ENCODE measurements at regions not wholly inside any gene's neighbourhood (a gene's known extent, or its start where the extent isn't known, plus 50 kb on each side); places are given as distances from the start of the nearest gene placed in this dataset.

DNA sequence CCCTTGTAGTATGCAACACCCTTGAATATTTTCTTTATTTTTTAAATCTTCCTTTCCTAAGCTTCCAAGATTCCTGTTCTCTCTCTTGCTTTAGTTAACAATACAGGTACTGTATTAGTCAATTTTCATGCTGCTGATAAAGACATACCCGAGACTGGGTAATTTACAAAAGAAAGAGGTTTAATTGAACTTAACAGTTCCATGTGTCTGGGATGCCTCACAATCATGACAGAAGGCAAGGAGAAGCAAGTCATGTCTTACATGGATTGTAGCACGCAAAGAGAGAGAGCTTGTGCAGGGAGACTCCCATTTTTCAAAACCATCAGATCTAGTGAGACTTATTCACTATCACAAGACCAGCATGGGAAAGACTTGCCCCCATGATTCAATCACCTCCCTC lies 1024.3 kb downstream of the PCDH9 start (continued):
- TF ChIP-seq, protein P1, sequence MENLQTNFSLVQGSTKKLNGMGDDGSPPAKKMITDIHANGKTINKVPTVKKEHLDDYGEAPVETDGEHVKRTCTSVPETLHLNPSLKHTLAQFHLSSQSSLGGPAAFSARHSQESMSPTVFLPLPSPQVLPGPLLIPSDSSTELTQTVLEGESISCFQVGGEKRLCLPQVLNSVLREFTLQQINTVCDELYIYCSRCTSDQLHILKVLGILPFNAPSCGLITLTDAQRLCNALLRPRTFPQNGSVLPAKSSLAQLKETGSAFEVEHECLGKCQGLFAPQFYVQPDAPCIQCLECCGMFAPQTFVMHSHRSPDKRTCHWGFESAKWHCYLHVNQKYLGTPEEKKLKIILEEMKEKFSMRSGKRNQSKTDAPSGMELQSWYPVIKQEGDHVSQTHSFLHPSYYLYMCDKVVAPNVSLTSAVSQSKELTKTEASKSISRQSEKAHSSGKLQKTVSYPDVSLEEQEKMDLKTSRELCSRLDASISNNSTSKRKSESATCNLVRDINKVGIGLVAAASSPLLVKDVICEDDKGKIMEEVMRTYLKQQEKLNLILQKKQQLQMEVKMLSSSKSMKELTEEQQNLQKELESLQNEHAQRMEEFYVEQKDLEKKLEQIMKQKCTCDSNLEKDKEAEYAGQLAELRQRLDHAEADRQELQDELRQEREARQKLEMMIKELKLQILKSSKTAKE (IDR thresholded peaks at IDR 0.05; ENCODE audit: low read depth, poor library complexity, severe bottlenecking): no peak
- TF ChIP-seq HDGF (IDR thresholded peaks at IDR 0.05) (no peak), ZNF384 (IDR thresholded peaks at IDR 0.05; ENCODE audit: borderline replicate concordance, low read depth, low read length) (no peak), BHLHE40 (IDR thresholded peaks at IDR 0.05; ENCODE audit: borderline replicate concordance in 1 of 2, low read depth in 2 of 2, low read length in 1 of 2) (no peak)

DNA sequence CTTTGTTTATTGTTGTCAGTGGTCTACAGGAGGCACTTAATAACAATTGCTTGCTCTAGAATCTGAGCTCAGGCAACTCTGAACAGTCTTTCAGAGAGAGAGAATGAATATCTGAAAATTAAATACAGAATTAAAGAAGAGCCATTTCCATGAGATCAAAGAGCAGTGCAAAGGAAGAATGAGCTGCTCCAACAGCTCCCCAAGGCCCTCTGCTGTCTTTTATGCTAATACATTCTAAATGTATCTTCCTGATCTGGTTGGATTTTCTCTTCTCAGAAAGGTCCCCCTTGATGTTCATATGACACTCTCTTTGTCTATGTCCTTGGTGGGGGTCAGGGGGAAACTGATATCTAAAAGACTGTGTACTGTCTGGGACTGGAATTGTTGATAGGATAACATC lies 1029.6 kb downstream of the PCDH9 start:
- ChIA-PET CTCF (interaction anchor here (0.6 kb wide), 1 partner anchor 699 kb away, joined by 3 read pairs; no protein-coding TSS in a partner anchor), POLR2A (no interaction called here), SMC1A (ENCODE audit: uncharacterized antibody, unreplicated experiment) (interaction anchor here (0.9 kb wide), 1 partner anchor 544 kb away, joined by 3 read pairs; no protein-coding TSS in a partner anchor), RAD21 (ENCODE audit: unreplicated experiment) (no interaction called here)
- Histone ChIP-seq H2AFZ (ENCODE audit: control insufficient read depth, low read depth, low read length) (no peak overlapping the region), H3K36me3 (ENCODE audit: control insufficient read depth in 2 of 2, insufficient read depth in 2 of 2, low read length in 1 of 2) (no peaks in the 10 kb centered on the region), H3K27ac (ENCODE audit: control insufficient read depth, insufficient read depth) (no peak overlapping the region), H3K9me3 (replicated peaks; ENCODE audit: control insufficient read depth, insufficient read depth, low read length) (no peaks in the 10 kb centered on the region), H3K4me3 (no peak overlapping the region), H3K9ac (ENCODE audit: control insufficient read depth, insufficient read depth, low read length) (no peak overlapping the region), H3K79me2 (ENCODE audit: control insufficient read depth, insufficient read depth, low read length) (no peaks in the 10 kb centered on the region), H3K27me3 (replicated peaks in 1 of 2; ENCODE audit: control insufficient read depth in 2 of 2, insufficient read depth in 2 of 2, low read length in 1 of 2) (no peaks in the 10 kb centered on the region), H4K20me1 (ENCODE audit: control insufficient read depth, insufficient read depth) (no peaks in the 10 kb centered on the region), H3K4me1 (ENCODE audit: control insufficient read depth, insufficient read depth, low read length) (no peaks in the 10 kb centered on the region), H3K4me2 (ENCODE audit: control insufficient read depth, insufficient read depth) (no peak overlapping the region)
- in situ Hi-C loops (cut with MboI) (no loop called here), intact Hi-C loops (cut with micrococcal nuclease; ENCODE audit: unreplicated experiment) (no loop called here)
- DNase-seq (ENCODE audit: low read depth, low spot score): no peak
- ATAC-seq: no peak
- no TSS peak for BruUV-seq (replicated peaks)
- TF ChIP-seq MEF2A (IDR thresholded peaks at IDR 0.05; ENCODE audit: insufficient read depth, low read depth, low read length) (no peak), SMAD1 (IDR thresholded peaks at IDR 0.05; ENCODE audit: low read depth, partially characterized antibody) (no peak), SMARCA5 (IDR thresholded peaks at IDR 0.05) (no peak), HDAC2 (IDR thresholded peaks at IDR 0.05) (no peak), SUPT20H (IDR thresholded peaks at IDR 0.05; ENCODE audit: borderline replicate concordance, control insufficient read depth, low read depth, low read length) (no peak), SREBF1 (IDR thresholded peaks at IDR 0.05; ENCODE audit: low read length) (no peak), CHD4 (IDR thresholded peaks at IDR 0.05) (no peak), RELA (IDR thresholded peaks at IDR 0.05; ENCODE audit: borderline replicate concordance, partially characterized antibody) (no peak), YY1 (IDR thresholded peaks at IDR 0.05; ENCODE audit: low read depth, low read length) (no peak), MTA2 (IDR thresholded peaks at IDR 0.05; ENCODE audit: low read depth) (no peak), HCFC1 (IDR thresholded peaks at IDR 0.05; ENCODE audit: low read length) (no peak), POLR2A (IDR thresholded peaks at IDR 0.05; ENCODE audit: low read depth, low read length) (no peak)
- TF ChIP-seq, protein P2, sequence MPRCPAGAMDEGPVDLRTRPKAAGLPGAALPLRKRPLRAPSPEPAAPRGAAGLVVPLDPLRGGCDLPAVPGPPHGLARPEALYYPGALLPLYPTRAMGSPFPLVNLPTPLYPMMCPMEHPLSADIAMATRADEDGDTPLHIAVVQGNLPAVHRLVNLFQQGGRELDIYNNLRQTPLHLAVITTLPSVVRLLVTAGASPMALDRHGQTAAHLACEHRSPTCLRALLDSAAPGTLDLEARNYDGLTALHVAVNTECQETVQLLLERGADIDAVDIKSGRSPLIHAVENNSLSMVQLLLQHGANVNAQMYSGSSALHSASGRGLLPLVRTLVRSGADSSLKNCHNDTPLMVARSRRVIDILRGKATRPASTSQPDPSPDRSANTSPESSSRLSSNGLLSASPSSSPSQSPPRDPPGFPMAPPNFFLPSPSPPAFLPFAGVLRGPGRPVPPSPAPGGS (IDR thresholded peaks at IDR 0.05; ENCODE audit: borderline replicate concordance, insufficient read depth, low read depth, low read length, poor library complexity, severe bottlenecking): no peak
- TF ChIP-seq, protein P3, sequence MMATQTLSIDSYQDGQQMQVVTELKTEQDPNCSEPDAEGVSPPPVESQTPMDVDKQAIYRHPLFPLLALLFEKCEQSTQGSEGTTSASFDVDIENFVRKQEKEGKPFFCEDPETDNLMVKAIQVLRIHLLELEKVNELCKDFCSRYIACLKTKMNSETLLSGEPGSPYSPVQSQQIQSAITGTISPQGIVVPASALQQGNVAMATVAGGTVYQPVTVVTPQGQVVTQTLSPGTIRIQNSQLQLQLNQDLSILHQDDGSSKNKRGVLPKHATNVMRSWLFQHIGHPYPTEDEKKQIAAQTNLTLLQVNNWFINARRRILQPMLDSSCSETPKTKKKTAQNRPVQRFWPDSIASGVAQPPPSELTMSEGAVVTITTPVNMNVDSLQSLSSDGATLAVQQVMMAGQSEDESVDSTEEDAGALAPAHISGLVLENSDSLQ (IDR thresholded peaks at IDR 0.05): no peak
- FAIRE-seq: no peak
